NCI-H2107 treated with DMSO at 0.1 percent for 48 hours (cell line): ENCODE measurements at regions not wholly inside any gene's neighbourhood (a gene's known extent, or its start where the extent isn't known, plus 50 kb on each side); places are given as distances from the start of the nearest gene placed in this dataset.
"Not testable (repeated sequence)": the region's sequence is repeated elsewhere in the genome, so short reads cannot be mapped to it uniquely, and the experiment has no call there.

ENCODE experiments used
- DNase-seq: peaks from one replicate; lab custom pipeline; 2025; ENCODE audit not compliant: unreplicated experiment; lab: John Stamatoyannopoulos, UW

- no peak for DNase-seq
Observed at GRCh38 chr5:155489949-155490348, 476.4 kb downstream of the KIF4B start.

DNA sequence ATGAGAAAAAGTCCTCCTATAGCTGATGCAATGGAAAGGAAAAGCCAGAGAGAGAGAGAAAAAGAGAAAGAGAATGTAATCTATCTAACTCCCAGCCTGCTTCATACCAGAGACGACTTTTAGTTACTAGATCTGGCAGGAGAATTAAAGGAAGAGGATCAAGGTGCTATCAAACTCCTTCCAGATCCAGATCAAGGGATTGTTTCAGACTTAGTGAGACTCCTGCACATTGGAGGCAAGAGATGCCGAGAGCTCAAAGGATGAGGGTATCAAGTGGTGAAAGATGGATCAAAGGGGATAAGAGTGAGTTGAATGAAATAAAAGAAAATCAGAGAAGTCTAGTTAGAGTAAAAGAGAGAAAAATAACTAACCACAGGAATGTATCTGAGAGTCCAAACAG, 478.6 kb downstream of the KIF4B start:
- no peak for DNase-seq

GRCh38 chr5:155504606-155505005, 491.1 kb downstream of the KIF4B start:
- DNase-seq = no peak

- no peak for DNase-seq
Observed at GRCh38 chr5:155507363-155507762, 493.8 kb downstream of the KIF4B start.

GRCh38 chr5:155508673-155509072, 495.1 kb downstream of the KIF4B start:
- DNase-seq = no peak

DNA sequence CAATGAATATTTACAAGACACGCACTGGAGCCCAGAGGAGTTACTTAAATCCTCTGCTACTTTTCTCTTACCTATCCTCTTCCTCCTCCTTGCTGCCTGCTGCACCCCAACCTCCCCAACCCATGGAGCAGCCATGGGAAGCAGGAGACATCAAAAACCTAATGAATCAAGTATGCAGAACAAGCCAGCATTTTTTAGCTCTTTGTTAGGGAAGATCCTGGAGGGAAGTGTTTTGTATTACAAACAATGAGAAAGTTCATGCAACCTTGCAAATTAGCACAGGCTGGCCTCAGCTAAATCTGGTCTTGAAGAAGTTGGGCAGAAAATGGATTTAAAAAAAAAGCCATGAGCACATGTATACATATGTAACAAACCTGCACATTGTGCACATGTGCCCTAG, 498.8 kb downstream of the KIF4B start:
- DNase-seq = no peak

GRCh38 chr5:155514105-155514563, 500.6 kb downstream of the KIF4B start:
- DNase-seq = no peak

DNA sequence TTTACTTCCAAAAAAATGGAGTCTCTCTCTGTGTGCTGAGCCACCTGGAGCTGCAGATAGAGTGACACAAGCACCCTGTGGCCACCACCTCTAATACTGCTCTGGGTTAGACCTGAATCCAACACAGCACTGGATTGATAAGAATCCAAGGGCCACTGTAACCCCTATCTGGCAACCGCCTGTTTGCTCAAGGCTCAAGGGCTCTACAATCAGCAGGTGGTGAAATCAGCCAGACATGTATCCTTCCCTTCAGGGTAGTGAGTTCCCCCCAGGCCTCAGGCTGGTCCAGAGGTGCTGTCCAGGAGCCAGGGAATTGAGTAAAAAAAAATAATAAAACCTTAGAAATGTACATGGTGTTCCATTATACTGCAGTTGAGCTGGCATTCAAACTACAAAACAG, 509.0 kb downstream of the KIF4B start:
- DNase-seq = no peak

DNA sequence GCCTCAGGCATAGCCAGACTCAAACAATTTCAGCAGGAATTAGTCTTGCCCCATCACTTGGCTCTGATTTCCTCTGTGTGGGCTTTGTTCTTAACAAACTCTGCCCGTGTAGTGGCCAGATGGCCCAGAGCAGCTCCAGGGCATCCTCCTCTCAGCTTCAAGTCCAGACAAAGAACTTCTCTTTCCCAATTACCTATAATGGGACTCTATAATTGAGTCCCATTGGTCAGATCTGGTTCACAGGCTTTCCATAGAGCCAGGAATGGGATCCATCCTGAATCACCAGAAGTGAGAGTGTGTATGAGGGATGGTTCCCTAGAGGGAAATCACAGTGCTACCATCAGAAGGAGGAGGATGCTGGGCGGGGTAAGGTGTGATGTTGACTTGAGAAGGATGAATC, 515.8 kb downstream of the KIF4B start:
- DNase-seq = no peak

- no peak for DNase-seq
Observed at GRCh38 chr5:155530046-155530445, 516.5 kb downstream of the KIF4B start.

- no peak for DNase-seq
Observed at GRCh38 chr5:155532621-155533311, 519.2 kb downstream of the KIF4B start.

GRCh38 chr5:155540000-155540595, 526.5 kb downstream of the KIF4B start:
- DNase-seq = no peak

- DNase-seq = no peak
Observed at GRCh38 chr5:155546075-155546474, 532.5 kb downstream of the KIF4B start.

- no peak for DNase-seq
Observed at GRCh38 chr5:155554500-155554899, 540.9 kb downstream of the KIF4B start.

DNA sequence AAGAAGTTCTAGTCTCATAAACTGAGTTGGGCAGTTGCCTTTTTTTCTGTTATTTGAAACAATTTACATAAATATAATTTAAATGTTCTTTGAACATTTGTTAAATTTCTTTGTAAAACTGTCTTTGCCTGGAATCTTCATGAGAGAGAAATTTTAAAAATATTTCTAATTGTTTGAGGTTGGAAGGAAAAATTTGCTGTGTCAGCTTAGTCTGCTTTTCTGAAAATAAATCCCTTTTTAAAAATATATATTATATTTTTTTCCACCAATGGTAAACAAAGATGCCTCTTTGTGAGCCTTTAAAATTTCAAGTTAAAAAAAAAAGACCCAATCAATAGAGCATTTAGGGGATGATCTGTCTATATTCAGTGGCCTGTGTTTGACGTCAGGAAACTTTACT, 542.7 kb downstream of the KIF4B start:
- DNase-seq = no peak

DNA sequence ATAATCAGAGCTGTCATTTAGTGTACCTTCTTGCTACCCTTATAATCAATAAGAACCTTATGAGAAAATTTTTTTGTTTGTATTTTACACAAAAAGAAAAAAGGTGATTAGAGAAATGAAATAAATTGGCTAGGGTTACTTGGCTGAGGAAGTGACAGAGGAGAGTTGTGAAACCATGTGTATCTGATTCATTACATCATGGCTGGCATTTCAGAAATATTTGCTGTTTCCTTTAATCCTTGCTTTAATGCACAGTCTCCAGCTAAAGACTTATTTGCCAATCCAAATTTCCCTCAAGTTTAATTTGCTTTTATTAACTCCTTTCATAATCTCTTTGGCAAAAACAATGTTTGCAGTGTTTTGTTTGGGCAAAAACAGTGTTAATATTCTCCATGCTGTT, 543.1 kb downstream of the KIF4B start:
- no peak for DNase-seq

- no peak for DNase-seq
Observed at GRCh38 chr5:155562158-155562557, 548.6 kb downstream of the KIF4B start.

DNA sequence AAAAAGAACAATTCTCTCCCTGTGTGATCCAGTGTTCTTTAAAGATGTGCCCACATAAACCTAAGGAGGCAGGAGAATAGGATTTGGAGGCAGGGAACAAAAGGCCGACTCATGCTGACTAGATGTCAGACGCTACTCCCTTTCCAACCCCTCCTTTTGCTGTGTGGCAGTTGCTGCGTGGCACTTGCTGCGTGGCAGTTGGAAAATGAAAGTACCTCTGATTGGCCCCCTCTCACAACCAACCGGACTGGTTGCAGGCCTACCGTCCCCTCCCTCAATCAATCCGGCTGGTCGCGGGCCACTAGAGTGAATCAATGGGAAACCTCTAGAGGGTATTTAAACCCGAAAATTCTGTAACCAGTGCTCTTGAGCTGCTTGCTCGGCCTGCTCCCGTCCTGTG, 551.0 kb downstream of the KIF4B start:
- no peak for DNase-seq

GRCh38 chr5:155575861-155576260, 562.3 kb downstream of the KIF4B start:
- no peak for DNase-seq

GRCh38 chr5:155586808-155587207, 573.3 kb downstream of the KIF4B start:
- not testable (repeated sequence) for DNase-seq

- no peak for DNase-seq
Observed at GRCh38 chr5:155587458-155587857, 573.9 kb downstream of the KIF4B start.

DNA sequence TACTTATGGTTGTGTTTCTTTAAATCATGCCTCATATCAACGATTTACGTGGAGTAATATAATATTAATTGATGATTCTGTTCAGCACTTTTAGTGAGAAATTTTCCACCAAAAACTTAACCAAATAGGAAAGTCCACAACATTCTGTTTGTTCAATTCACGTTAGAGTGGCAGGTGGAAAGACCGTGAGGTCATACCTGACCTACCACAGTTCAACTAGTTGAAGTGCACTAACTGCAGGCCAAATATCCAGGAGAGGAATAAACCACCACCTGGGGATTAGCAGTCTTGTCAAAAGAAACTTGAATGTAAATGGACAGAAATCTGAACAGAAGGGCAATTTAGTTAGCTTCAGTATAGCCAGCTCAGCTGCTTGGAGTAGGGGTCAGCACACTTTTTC, 577.7 kb downstream of the KIF4B start:
- no peak for DNase-seq

DNA sequence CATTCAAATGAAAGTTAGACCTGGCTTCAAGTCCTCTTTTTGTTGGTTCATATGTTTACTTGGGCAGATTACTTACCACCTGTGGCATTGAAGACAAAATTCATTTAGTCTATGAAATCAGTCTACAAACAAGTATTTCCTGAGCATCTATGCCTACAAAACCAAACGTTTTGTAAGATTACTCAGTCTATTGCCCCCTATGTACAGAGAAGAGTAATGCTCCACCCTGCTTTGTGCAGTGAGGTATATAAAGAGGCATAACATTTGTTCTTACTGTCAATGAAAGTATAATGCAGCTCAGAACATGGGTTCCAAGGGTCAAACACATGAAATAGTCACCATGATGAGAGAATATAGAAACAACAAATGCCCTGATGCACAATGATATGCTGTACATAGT, 580.7 kb downstream of the KIF4B start:
- no peak for DNase-seq
